Panc1 (cell line): ENCODE measurements at regions not wholly inside any gene's neighbourhood (a gene's known extent, or its start where the extent isn't known, plus 50 kb on each side); places are given as distances from the start of the nearest gene placed in this dataset.

Source experiments
- ATAC-seq: fragments of 200-7000 bp; cut with Tn5 transposase; 2 replicates; pipeline ENCODE4 v1.9.1; 2020; ENCODE audit warnings: mild to moderate bottlenecking, moderate library complexity
- BruUV-seq: library from RNA; stranded (reverse); fragments of 400-500 nt; replicated peaks from 2 replicates; lab custom pipeline; 2021; lab: Mats Ljungman, UMichigan
- CTCF ChIA-PET: fragments of 300-600 bp; sonication (Branson Sonifier 250); formaldehyde crosslinking; loops from one replicate; lab custom pipeline; 2022; ENCODE audit warnings: antibody characterized with exemption; lab: Charles Lee
- POLR2A ChIA-PET: fragments of 300-600 bp; sonication (Branson Sonifier 250); formaldehyde crosslinking; loops from one replicate; lab custom pipeline; 2022; ENCODE audit warnings: antibody characterized with exemption; lab: Charles Lee
- DNase-seq: peaks from one replicate; pipeline ENCODE4 v3.0.0-alpha.2; 2010; ENCODE audit warnings: low read depth, low spot score
- H3K27ac ChIP-seq: 2 replicates; pipeline ENCODE4 v1.5.1; 2011; ENCODE audit warnings: mild to moderate bottlenecking, low read length, inconsistent platforms
- H3K27me3 ChIP-seq: fragments of 200-500 bp; sonication (Bioruptor generic); 2 replicates; pipeline ENCODE4 v1.6.0; 2014; ENCODE audit warnings: low read length, inconsistent platforms; ENCODE audit not compliant: control insufficient read depth, insufficient read depth
- H3K36me3 ChIP-seq: fragments of 200-500 bp; sonication (Bioruptor generic); 2 replicates; pipeline ENCODE4 v1.5.1; 2014; ENCODE audit warnings: inconsistent platforms, mild to moderate bottlenecking, low read length, moderate library complexity; ENCODE audit not compliant: control insufficient read depth, insufficient read depth
- H3K4me1 ChIP-seq: 2 replicates; pipeline ENCODE4 v1.5.1; 2011; ENCODE audit warnings: inconsistent platforms, mild to moderate bottlenecking, low read length, moderate library complexity; ENCODE audit not compliant: control insufficient read depth, insufficient read depth
- H3K4me3 ChIP-seq, 2 experiments: 2 replicates each; pipeline ENCODE4 v1.5.1; 2011 to 2012; ENCODE audit warnings: low read depth in 2 of 2, low read length in 2 of 2, mild to moderate bottlenecking in 2 of 2, inconsistent platforms in 1 of 2, moderate library complexity in 1 of 2
- H3K9me3 ChIP-seq: fragments of 200-500 bp; sonication (Bioruptor generic); 2 replicates; pipeline ENCODE4 v1.5.1; 2014; ENCODE audit warnings: low read depth, mild to moderate bottlenecking, inconsistent platforms, low read length, moderate library complexity; ENCODE audit not compliant: control insufficient read depth, insufficient read depth
- CTCF ChIP-seq: fragments of 450-650 bp; IDR thresholded peaks from 2 replicates; pipeline ENCODE4 v1.5.1; 2017; ENCODE audit warnings: mild to moderate bottlenecking
- POLR2AphosphoS5 ChIP-seq: IDR thresholded peaks from 2 replicates; pipeline ENCODE4 v1.6.1; 2012; ENCODE audit warnings: mild to moderate bottlenecking, low read depth, low read length, moderate library complexity
- REST ChIP-seq, 2 experiments: IDR thresholded peaks; 2 replicates each; pipeline ENCODE4 v1.6.1; 2011 to 2012; ENCODE audit warnings: low read depth in 2 of 2, control low read depth in 1 of 2, low read length in 1 of 2, mild to moderate bottlenecking in 1 of 2, moderate library complexity in 1 of 2; ENCODE audit not compliant: insufficient read depth in 1 of 2
- SIN3A ChIP-seq: IDR thresholded peaks from 2 replicates; pipeline ENCODE4 v1.6.1; 2012; ENCODE audit warnings: low read depth, mild to moderate bottlenecking, low read length, moderate library complexity, borderline replicate concordance; ENCODE audit not compliant: insufficient read depth
- TCF7L2 ChIP-seq: IDR thresholded peaks from 2 replicates; pipeline ENCODE4 v1.6.1; 2011; ENCODE audit warnings: mild to moderate bottlenecking, low read depth, low read length, inconsistent platforms
- in situ Hi-C: cut with HindIII; loops from 2 replicates; pipeline ENCODE4 v1.10.0; 2016; ENCODE audit warnings: low sequenced_read_pairs, low pct_unique_long_range_greater_than_20kb
- intact Hi-C: fragments of 100-400 bp; cut with micrococcal nuclease; formaldehyde crosslinking; loops from one replicate; pipeline ENCODE4 v1.10.0; 2022; ENCODE audit not compliant: unreplicated experiment

- H3K9me3 ChIP-seq: no peaks in the 10 kb centered on the region
- TF ChIP-seq REST (IDR thresholded peaks at IDR 0.05; ENCODE audit: insufficient read depth in 1 of 2, low read depth in 2 of 2, low read length in 1 of 2): no peak
- no peak for TF ChIP-seq POLR2AphosphoS5
- TF ChIP-seq CTCF: no peak
- TF ChIP-seq SIN3A: no peak
- TF ChIP-seq TCF7L2: no peak
- H3K27ac ChIP-seq: no peak overlapping the region
- no peaks in the 10 kb centered on the region for H3K36me3 ChIP-seq
- intact Hi-C loops: no loop called here
- H3K4me1 ChIP-seq: no peaks in the 10 kb centered on the region
- no peaks in the 10 kb centered on the region for H3K27me3 ChIP-seq
- ChIA-PET CTCF (no interaction called here), POLR2A (no interaction called here)
- DNase-seq: no peak
- no peak overlapping the region for H3K4me3 ChIP-seq
- ATAC-seq: no peak
- in situ Hi-C loops: no loop called here
- no TSS peak for BruUV-seq
These were observed 476.5 kb upstream of the SALL3 start for GRCh38 chr18:78503129-78503528.

GRCh38 chr18:78505851-78506461 lies 473.7 kb upstream of the SALL3 start:
- TF ChIP-seq TCF7L2 (no peak), CTCF (no peak)

More at GRCh38 chr18:78505851-78506461, 473.7 kb upstream of the SALL3 start:
- Histone ChIP-seq H3K36me3 (no peaks in the 10 kb centered on the region), H3K4me1 (no peaks in the 10 kb centered on the region), H3K27me3 (no peaks in the 10 kb centered on the region), H3K9me3 (no peaks in the 10 kb centered on the region), H3K27ac (no peak overlapping the region), H3K4me3 (no peak overlapping the region)
- intact Hi-C loops: no loop called here
- CTCF ChIA-PET: no interaction called here
- ATAC-seq (0 out of 2 replicates have a peak, but pooled peaks have one; percentile 32), DNase-seq (no peak)
- no TSS peak for BruUV-seq
- POLR2A ChIA-PET: no interaction called here
- in situ Hi-C loops: no loop called here
